ENCODE measurements at regions not wholly inside any gene's neighbourhood (a gene's known extent, or its start where the extent isn't known, plus 50 kb on each side); places are given as distances from the start of the nearest gene placed in this dataset.

DNA sequence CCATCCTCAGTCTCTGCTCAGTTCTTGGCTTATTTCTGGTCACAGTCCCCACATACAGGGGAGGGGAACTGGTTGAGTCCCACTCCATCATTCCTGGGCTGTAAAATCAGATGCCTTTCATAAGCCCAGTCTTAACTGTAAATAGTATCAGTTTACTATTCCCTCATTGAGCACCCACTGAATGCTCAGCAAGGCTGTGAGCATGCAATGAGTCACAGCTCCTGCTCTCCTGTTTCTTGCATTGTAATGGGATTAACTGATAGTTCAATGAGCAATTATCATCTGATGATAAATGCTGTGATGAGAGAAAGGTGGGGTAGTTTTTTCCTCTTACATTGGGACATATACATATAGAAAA, 113.6 kb upstream of the TPM1 start:
- no peak overlapping the region for H3K9ac ChIP-seq (ENCODE audit: low read length)
- H3K4me2 ChIP-seq (ENCODE audit: low read length), result no peak overlapping the region
- H2AFZ ChIP-seq (ENCODE audit: low read depth, low read length), result no peak overlapping the region
- peaks cover 9% of the 10 kb centered on the region for H3K4me1 ChIP-seq (ENCODE audit: low read length)
- no peak overlapping the region for H3K4me3 ChIP-seq (ENCODE audit: low read length)
- H3K36me3 ChIP-seq (replicated peaks; ENCODE audit: low read depth, low read length), result no peaks in the 10 kb centered on the region
- H3K27me3 ChIP-seq (ENCODE audit: low read depth, low read length), result peaks cover 3% of the 10 kb centered on the region; the same call in 1 of the 2 replicates
- no peaks in the 10 kb centered on the region for H3K9me3 ChIP-seq (ENCODE audit: insufficient read depth, low read length)
- no peak for TF ChIP-seq EZH2phosphoT487 (IDR thresholded peaks at IDR 0.05; ENCODE audit: low read depth)
- TF ChIP-seq, protein P1, sequence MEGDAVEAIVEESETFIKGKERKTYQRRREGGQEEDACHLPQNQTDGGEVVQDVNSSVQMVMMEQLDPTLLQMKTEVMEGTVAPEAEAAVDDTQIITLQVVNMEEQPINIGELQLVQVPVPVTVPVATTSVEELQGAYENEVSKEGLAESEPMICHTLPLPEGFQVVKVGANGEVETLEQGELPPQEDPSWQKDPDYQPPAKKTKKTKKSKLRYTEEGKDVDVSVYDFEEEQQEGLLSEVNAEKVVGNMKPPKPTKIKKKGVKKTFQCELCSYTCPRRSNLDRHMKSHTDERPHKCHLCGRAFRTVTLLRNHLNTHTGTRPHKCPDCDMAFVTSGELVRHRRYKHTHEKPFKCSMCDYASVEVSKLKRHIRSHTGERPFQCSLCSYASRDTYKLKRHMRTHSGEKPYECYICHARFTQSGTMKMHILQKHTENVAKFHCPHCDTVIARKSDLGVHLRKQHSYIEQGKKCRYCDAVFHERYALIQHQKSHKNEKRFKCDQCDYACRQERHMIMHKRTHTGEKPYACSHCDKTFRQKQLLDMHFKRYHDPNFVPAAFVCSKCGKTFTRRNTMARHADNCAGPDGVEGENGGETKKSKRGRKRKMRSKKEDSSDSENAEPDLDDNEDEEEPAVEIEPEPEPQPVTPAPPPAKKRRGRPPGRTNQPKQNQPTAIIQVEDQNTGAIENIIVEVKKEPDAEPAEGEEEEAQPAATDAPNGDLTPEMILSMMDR (IDR thresholded peaks at IDR 0.05; ENCODE audit: low read depth, low read length), result no peak
- H3K27ac ChIP-seq (ENCODE audit: low read length), result no peak overlapping the region
- H4K20me1 ChIP-seq (ENCODE audit: insufficient read depth, low read length), result no peaks in the 10 kb centered on the region
- no peaks in the 10 kb centered on the region for H3K79me2 ChIP-seq (ENCODE audit: low read length)

DNA sequence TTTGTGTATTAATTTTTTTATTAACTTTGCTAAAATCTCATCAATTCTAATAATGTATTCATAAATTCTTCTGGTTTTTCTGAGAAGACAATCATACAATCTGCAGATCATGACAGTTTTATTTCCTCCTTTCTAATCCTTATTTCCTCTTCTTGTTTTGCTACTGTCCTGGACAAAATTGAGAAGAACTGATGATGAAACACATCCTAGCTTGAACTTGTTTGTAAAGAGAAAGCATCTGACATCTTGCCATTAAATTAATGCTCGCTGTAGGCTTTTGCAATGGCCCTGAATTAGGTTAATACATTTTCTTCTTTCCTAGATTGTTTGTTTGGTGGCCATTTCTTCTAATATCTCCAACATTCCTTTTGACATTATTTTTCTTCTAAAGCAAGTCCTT, 110.9 kb upstream of the TPM1 start:
- Histone ChIP-seq H3K9ac (ENCODE audit: low read length) (no peak overlapping the region), H3K79me2 (ENCODE audit: low read length) (no peaks in the 10 kb centered on the region), H3K4me3 (ENCODE audit: low read length) (no peak overlapping the region), H3K4me1 (ENCODE audit: low read length) (peaks cover 9% of the 10 kb centered on the region), H3K4me2 (ENCODE audit: low read length) (no peak overlapping the region), H3K36me3 (replicated peaks; ENCODE audit: low read depth, low read length) (no peaks in the 10 kb centered on the region), H2AFZ (ENCODE audit: low read depth, low read length) (no peak overlapping the region), H3K27ac (ENCODE audit: low read length) (no peak overlapping the region), H4K20me1 (ENCODE audit: insufficient read depth, low read length) (no peaks in the 10 kb centered on the region), H3K9me3 (ENCODE audit: insufficient read depth, low read length) (no peaks in the 10 kb centered on the region), H3K27me3 (ENCODE audit: low read depth, low read length) (peaks cover 18% of the 10 kb centered on the region)
- TF ChIP-seq EZH2phosphoT487 (IDR thresholded peaks at IDR 0.05; ENCODE audit: low read depth), result no peak
- TF ChIP-seq, protein P1 (IDR thresholded peaks at IDR 0.05; ENCODE audit: low read depth, low read length), result no peak

DNA sequence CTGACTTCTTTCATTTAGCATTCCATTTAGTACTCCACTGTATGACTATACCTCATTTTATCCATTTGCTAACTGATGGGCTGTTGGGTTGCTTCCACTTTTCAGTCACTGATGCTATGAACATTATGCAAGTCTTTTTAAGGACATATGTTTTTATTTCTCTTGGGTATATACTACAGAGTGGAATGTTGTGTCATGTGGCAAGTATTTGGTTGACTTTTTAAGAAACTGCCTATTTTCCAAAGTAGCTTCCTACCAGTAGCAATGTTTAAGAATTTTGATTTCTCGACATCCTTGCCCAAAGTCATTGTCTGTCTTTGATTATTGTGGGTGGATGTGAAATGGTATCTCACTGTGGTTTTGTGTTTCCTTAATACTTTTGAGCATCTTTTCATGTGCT, 110.1 kb upstream of the TPM1 start:
- Histone ChIP-seq H2AFZ (ENCODE audit: low read depth, low read length) (no peak overlapping the region), H3K27me3 (ENCODE audit: low read depth, low read length) (peaks cover 18% of the 10 kb centered on the region), H3K9ac (ENCODE audit: low read length) (no peak overlapping the region), H3K9me3 (ENCODE audit: insufficient read depth, low read length) (no peaks in the 10 kb centered on the region), H3K36me3 (replicated peaks; ENCODE audit: low read depth, low read length) (no peaks in the 10 kb centered on the region), H3K4me1 (ENCODE audit: low read length) (peaks cover 9% of the 10 kb centered on the region), H4K20me1 (ENCODE audit: insufficient read depth, low read length) (no peaks in the 10 kb centered on the region), H3K4me2 (ENCODE audit: low read length) (no peak overlapping the region), H3K27ac (ENCODE audit: low read length) (no peak overlapping the region), H3K79me2 (ENCODE audit: low read length) (no peaks in the 10 kb centered on the region), H3K4me3 (ENCODE audit: low read length) (no peak overlapping the region)
- TF ChIP-seq EZH2phosphoT487 (IDR thresholded peaks at IDR 0.05; ENCODE audit: low read depth), result no peak
- TF ChIP-seq, protein P1 (IDR thresholded peaks at IDR 0.05; ENCODE audit: low read depth, low read length), result no peak

DNA sequence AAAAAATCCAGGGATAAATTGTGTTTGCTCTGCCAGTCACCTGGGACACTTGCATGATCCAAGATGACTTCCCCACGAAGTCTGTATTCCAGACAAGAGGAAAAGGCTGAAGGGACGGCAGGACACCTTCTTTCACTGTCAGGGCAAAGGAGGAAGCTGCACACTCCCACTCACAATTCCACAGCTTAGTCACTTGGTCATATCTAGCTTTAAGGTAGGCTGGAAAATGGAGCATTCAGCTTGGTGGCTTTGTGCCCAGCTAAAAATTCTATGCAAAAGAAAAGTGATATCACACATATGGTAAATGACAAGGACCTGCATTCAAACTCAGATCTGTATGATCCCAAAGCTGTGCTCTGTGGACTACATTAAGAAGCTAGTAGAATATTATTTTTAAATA, 109.2 kb upstream of the TPM1 start:
- Histone ChIP-seq H3K9ac (ENCODE audit: low read length) (no peak overlapping the region), H4K20me1 (ENCODE audit: insufficient read depth, low read length) (no peaks in the 10 kb centered on the region), H3K4me3 (ENCODE audit: low read length) (no peak overlapping the region), H3K4me1 (ENCODE audit: low read length) (peaks cover 9% of the 10 kb centered on the region), H3K79me2 (ENCODE audit: low read length) (no peaks in the 10 kb centered on the region), H3K9me3 (ENCODE audit: insufficient read depth, low read length) (no peaks in the 10 kb centered on the region), H3K36me3 (replicated peaks; ENCODE audit: low read depth, low read length) (no peaks in the 10 kb centered on the region), H3K27ac (ENCODE audit: low read length) (no peak overlapping the region), H3K4me2 (ENCODE audit: low read length) (no peak overlapping the region), H3K27me3 (ENCODE audit: low read depth, low read length) (peaks cover 18% of the 10 kb centered on the region), H2AFZ (ENCODE audit: low read depth, low read length) (no peak overlapping the region)
- TF ChIP-seq EZH2phosphoT487 (IDR thresholded peaks at IDR 0.05; ENCODE audit: low read depth), result no peak
- TF ChIP-seq, protein P1 (IDR thresholded peaks at IDR 0.05; ENCODE audit: low read depth, low read length), result no peak

All from OCI-LY3 (cell line).